CD4-positive, alpha-beta T cell treated with Interleukin-6 for 4 hours (primary cell): ENCODE measurements at regions not wholly inside any gene's neighbourhood (a gene's known extent, or its start where the extent isn't known, plus 50 kb on each side); places are given as distances from the start of the nearest gene placed in this dataset.
"Not testable (repeated sequence)": the region's sequence is repeated elsewhere in the genome, so short reads cannot be mapped to it uniquely, and the experiment has no call there.

Experiments used
- DNase-seq: peaks from one replicate; pipeline ENCODE4 v3.0.0-alpha.2; 2020; ENCODE audit warnings: mixed read lengths

DNA sequence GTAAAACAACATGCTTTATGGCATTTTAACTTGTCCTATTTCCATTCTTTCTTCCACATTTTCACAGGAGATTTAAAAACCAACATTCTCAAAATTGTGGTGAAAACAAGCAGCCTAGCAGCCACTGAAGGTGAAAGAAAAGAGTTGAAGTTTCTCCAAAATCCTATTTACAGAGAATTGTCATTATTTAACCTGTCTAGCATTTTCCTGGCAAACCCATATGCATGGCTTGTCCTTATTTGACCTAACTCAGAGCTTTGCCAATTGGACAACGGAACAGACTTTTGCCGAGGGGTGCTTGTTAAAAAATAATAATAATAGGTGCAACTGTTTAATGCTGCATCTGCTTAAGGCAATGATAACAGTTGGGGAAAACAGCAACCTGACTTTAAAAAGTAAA lies 80.4 kb upstream of the PCSK5 start:
- DNase-seq, result no peak

DNA sequence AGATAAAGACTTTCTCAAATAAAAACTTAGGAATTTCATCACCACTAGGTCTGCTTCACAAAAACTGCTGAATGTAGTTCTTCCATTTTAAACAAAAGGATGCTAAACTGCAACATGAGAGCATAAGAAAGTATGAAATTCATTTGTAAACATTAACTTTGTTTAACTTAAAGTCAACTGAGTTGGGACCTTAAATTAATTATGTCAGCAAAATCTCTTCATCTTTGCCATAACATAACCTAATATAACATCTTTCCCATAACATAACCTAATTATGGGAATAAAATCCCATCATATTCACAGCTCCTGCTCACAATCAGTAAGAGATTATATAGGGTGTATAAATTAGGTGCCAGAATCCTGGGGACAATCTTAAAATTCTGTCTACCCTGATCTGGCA lies 78.8 kb upstream of the PCSK5 start:
- DNase-seq, result no peak

GRCh38 chr9:75812141-75812540 lies 78.3 kb upstream of the PCSK5 start:
- DNase-seq, result no peak

DNA sequence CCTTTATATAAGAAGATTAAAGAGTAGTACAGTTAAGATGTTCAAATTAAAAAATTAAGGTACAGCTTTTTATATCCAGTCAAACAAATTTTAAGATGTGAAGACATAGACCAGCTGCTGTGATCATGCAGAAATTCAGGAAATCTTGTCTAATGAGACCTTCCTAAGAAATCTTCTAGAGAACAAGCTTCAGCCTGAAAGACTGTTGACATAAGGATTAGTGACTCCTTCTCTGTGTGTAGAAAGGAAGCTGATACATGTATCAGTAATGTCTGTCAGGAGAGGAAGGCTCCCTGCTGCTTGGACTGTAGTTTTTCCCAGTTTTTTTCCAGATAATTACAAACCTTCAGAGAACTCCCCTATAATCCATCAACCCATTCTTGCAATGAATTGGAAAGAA lies 75.8 kb upstream of the PCSK5 start:
- DNase-seq, result no peak

- not testable (repeated sequence) for DNase-seq
These were observed 69.9 kb upstream of the PCSK5 start for GRCh38 chr9:75820471-75821115.

GRCh38 chr9:75823151-75823550 lies 67.3 kb upstream of the PCSK5 start:
- DNase-seq, result no peak

GRCh38 chr9:75824816-75825568 lies 65.5 kb upstream of the PCSK5 start:
- DNase-seq, result no peak

DNA sequence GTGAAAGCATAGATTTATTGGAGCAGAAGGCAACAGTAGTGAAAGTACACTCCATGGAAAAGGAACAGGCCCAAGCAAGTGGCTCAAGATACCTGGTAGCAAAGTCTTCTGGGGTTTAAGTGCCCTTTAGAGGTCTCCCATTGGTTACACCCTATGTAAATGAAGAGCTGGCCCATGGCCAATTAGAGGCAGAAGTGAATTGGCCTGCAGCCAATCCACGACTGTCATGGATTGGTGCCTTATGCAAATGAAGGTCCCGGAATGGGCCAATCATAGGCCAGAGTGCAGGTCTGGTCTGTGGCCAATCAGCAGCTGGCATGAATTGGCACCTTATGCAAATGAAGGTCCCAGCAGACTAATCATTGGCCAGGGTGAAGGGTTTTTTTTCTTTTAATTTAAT lies 64.2 kb upstream of the PCSK5 start:
- DNase-seq, result no peak

GRCh38 chr9:75830303-75830702 lies 60.2 kb upstream of the PCSK5 start:
- no peak for DNase-seq

DNA sequence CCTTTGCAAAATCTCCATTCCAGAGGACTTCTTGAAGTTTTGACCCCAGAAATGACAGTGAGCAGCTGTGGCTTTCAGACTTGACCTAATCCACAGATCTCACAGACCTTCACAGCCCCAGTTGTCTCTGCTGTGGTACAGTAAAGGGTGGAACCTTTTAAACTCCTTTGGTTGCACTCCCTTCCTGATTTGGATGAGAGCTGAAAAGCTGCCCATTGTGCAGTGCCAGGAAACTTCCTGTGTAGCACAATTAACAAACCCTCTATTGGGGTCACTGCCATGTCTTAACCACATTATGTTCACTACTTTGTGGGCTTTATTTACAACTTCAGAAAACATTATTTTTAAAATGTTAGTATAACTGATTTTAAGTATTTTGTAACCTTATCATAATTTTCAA lies 56.7 kb upstream of the PCSK5 start:
- no peak for DNase-seq

DNA sequence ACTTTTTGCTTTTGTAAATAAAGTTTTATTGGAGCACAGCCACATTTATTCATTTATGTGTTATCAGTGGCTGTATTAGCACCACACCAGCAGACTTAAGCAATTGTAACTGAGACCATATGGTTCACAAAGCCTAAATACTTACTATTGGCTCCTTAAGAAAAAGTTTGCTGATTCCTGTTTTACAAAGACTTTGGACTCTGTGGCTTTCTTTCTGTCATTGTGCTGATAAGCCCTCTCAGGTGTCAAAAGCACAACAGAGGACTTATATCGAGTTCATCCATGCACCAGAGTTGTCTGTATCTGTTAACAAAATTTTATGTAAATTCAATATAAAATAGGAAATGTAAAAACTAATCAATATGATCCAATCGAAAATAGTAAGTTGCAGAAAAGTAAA lies 55.6 kb upstream of the PCSK5 start:
- DNase-seq, result no peak
